IPS DF 6.9 (cell line): ENCODE measurements at regions not wholly inside any gene's neighbourhood (a gene's known extent, or its start where the extent isn't known, plus 50 kb on each side); places are given as distances from the start of the nearest gene placed in this dataset.
A peak's percentile ranks its signal among the peaks of the same experiment; 100 is the strongest.

ENCODE experiments used
- DNase-seq: peaks from one replicate; pipeline ENCODE4 v3.0.0-alpha.2; 2013; ENCODE audit warnings: low read depth, low spot score
- H3K27ac ChIP-seq: one replicate; pipeline ENCODE4 v1.5.1; 2013; ENCODE audit warnings: low read length, control low read depth
- H3K27me3 ChIP-seq: 2 replicates; pipeline ENCODE4 v1.6.1; 2013; ENCODE audit warnings: mild to moderate bottlenecking, low read length; ENCODE audit not compliant: control insufficient read depth, insufficient read depth
- H3K36me3 ChIP-seq: 2 replicates; pipeline ENCODE4 v1.6.1; 2013; ENCODE audit warnings: low read length; ENCODE audit not compliant: control insufficient read depth, insufficient read depth
- H3K4me1 ChIP-seq: 2 replicates; pipeline ENCODE4 v1.6.1; 2013; ENCODE audit warnings: low read length; ENCODE audit not compliant: control insufficient read depth, insufficient read depth
- H3K4me3 ChIP-seq: 2 replicates; pipeline ENCODE4 v1.5.1; 2013; ENCODE audit warnings: mild to moderate bottlenecking, low read length
- H3K9me3 ChIP-seq: 2 replicates; pipeline ENCODE4 v1.6.1; 2013; ENCODE audit warnings: low read length, inconsistent platforms; ENCODE audit not compliant: control insufficient read depth, insufficient read depth
- WGBS: extraction: QIAGEN DNeasy Blood & Tissue Kit; methylation state at CpG from one replicate; pipeline ENCODE4 v1.1.7; 2013; ENCODE audit warnings: mixed read lengths, missing lambda C conversion rate; ENCODE audit not compliant: insufficient read length, insufficient coverage; 5-methylcytosine and 5-hydroxymethylcytosine counted together

DNA sequence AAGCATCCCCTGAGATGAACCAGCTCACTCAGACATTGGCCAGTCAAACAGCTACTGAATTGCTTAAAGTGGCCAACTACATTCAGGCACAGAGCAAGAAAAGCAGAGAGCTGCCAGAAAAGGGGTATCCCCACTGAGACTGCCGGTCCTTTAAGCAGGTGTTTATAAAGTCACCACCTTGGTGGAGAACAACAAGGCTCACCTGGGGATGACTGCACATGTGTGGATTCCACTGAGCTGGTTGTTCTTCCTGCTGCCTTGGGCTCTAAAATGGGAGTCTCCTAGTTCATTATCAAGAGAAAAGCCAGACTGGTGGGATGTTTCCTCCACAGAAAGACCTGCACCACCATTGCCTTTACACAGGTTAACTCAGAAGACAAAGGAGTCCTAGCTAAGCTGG, 51.8 kb upstream of the IPO5 start:
- Histone ChIP-seq H3K27me3 (no peaks in the 10 kb centered on the region), H3K4me3 (no peak overlapping the region), H3K36me3 (no peaks in the 10 kb centered on the region), H3K27ac (no peak overlapping the region), H3K4me1 (no peaks in the 10 kb centered on the region), H3K9me3 (no peaks in the 10 kb centered on the region)
- DNase-seq = peak; percentile 4
- no CpG with 5 or more reads among the region's 1 CpG for WGBS
